ENCODE measurements at regions not wholly inside any gene's neighbourhood (a gene's known extent, or its start where the extent isn't known, plus 50 kb on each side); places are given as distances from the start of the nearest gene placed in this dataset.

DNA sequence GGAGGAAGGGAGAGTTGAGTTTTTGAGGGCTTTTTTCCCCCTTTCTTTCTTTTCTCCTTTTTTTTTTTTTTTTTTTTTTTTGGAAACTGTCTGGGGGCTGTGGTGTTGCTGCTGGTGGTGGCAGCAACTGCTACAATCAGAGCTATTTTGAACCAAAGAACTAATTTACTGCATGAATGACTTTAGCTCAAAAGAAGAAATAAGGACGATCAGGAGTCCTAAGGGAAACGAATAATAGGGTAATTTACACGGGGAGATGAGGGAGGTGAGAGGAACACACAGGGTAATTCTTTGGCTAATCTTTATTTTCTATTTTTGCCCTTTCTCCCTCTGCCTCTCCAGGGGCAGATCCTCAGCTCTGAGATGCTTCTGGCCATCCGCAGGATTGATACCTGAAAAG, 119.8 kb downstream of the TMEM132E start:
- TF ChIP-seq, protein P1, sequence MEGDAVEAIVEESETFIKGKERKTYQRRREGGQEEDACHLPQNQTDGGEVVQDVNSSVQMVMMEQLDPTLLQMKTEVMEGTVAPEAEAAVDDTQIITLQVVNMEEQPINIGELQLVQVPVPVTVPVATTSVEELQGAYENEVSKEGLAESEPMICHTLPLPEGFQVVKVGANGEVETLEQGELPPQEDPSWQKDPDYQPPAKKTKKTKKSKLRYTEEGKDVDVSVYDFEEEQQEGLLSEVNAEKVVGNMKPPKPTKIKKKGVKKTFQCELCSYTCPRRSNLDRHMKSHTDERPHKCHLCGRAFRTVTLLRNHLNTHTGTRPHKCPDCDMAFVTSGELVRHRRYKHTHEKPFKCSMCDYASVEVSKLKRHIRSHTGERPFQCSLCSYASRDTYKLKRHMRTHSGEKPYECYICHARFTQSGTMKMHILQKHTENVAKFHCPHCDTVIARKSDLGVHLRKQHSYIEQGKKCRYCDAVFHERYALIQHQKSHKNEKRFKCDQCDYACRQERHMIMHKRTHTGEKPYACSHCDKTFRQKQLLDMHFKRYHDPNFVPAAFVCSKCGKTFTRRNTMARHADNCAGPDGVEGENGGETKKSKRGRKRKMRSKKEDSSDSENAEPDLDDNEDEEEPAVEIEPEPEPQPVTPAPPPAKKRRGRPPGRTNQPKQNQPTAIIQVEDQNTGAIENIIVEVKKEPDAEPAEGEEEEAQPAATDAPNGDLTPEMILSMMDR (conservative IDR thresholded peaks at IDR 0.05; ENCODE audit: low read depth, low read length) = no peak
- TF ChIP-seq EZH2 (IDR thresholded peaks at IDR 0.05; ENCODE audit: borderline replicate concordance, low read depth, low read length, poor library complexity, severe bottlenecking) = no peak

Measured in A673 (cell line).